HG02943 (cell line): ENCODE measurements at regions not wholly inside any gene's neighbourhood (a gene's known extent, or its start where the extent isn't known, plus 50 kb on each side); places are given as distances from the start of the nearest gene placed in this dataset.

ENCODE experiments used
- ATAC-seq: cut with Tn5 transposase; IDR thresholded peaks from one replicate; pipeline ENCODE4 v1.9.1; 2021; ENCODE audit warnings: mild to moderate bottlenecking, low read depth, moderate library complexity; ENCODE audit not compliant: unreplicated experiment

GRCh38 chr1:232389744-232390143 lies 240.2 kb downstream of the SIPA1L2 start:
- no peak for ATAC-seq

GRCh38 chr1:232388363-232388762 lies 241.6 kb downstream of the SIPA1L2 start:
- no peak for ATAC-seq

GRCh38 chr1:232386721-232387510 lies 243.0 kb downstream of the SIPA1L2 start:
- ATAC-seq, result no peak

- no peak for ATAC-seq
Observed at GRCh38 chr1:232386294-232386693, 243.6 kb downstream of the SIPA1L2 start.

GRCh38 chr1:232385221-232385620 lies 244.7 kb downstream of the SIPA1L2 start:
- ATAC-seq, result no peak

GRCh38 chr1:232384171-232384883 lies 245.6 kb downstream of the SIPA1L2 start:
- ATAC-seq, result no peak

GRCh38 chr1:232383455-232384123 lies 246.3 kb downstream of the SIPA1L2 start:
- no peak for ATAC-seq

GRCh38 chr1:232382671-232383070 lies 247.3 kb downstream of the SIPA1L2 start:
- no peak for ATAC-seq

GRCh38 chr1:232381394-232382100 lies 248.4 kb downstream of the SIPA1L2 start:
- no peak for ATAC-seq

GRCh38 chr1:232380596-232380995 lies 249.3 kb downstream of the SIPA1L2 start:
- no peak for ATAC-seq

GRCh38 chr1:232380131-232380530 lies 249.8 kb downstream of the SIPA1L2 start:
- ATAC-seq, result no peak

GRCh38 chr1:232379063-232379434 lies 250.9 kb downstream of the SIPA1L2 start:
- ATAC-seq, result no peak

- ATAC-seq, result no peak
Observed at GRCh38 chr1:232378266-232379062, 251.5 kb downstream of the SIPA1L2 start.

- ATAC-seq, result no peak
Observed at GRCh38 chr1:232377494-232377770, 252.5 kb downstream of the SIPA1L2 start.

- ATAC-seq, result no peak
Observed at GRCh38 chr1:232376632-232377493, 253.1 kb downstream of the SIPA1L2 start.

- ATAC-seq, result no peak
Observed at GRCh38 chr1:232372841-232373440, 257.0 kb downstream of the SIPA1L2 start.

GRCh38 chr1:232372431-232372830 lies 257.5 kb downstream of the SIPA1L2 start:
- no peak for ATAC-seq

GRCh38 chr1:232369451-232370296 lies 260.3 kb downstream of the SIPA1L2 start:
- ATAC-seq, result no peak
